ENCODE measurements at regions not wholly inside any gene's neighbourhood (a gene's known extent, or its start where the extent isn't known, plus 50 kb on each side); places are given as distances from the start of the nearest gene placed in this dataset.

- H3K9me3 ChIP-seq (ENCODE audit: low read length), result no peaks in the 10 kb centered on the region
- H2AFZ ChIP-seq (ENCODE audit: low read depth, low read length), result no peak overlapping the region
- H3K27me3 ChIP-seq (ENCODE audit: insufficient read depth, low read length), result no peaks in the 10 kb centered on the region
- no peaks in the 10 kb centered on the region for H3K36me3 ChIP-seq (ENCODE audit: insufficient read depth, low read length)
- H3K4me3 ChIP-seq (ENCODE audit: low read length), result no peak overlapping the region
- no peaks in the 10 kb centered on the region for H3K4me1 ChIP-seq (ENCODE audit: insufficient read depth, low read length)
These were observed 535.1 kb upstream of the CELF2 start for GRCh38 chr10:10482613-10483012.

GRCh38 chr10:10489076-10489475 is 528.6 kb upstream of the CELF2 start:
- Histone ChIP-seq H3K27me3 (ENCODE audit: insufficient read depth, low read length) (no peaks in the 10 kb centered on the region), H3K36me3 (ENCODE audit: insufficient read depth, low read length) (no peaks in the 10 kb centered on the region), H3K4me1 (ENCODE audit: insufficient read depth, low read length) (no peaks in the 10 kb centered on the region), H3K9me3 (ENCODE audit: low read length) (no peaks in the 10 kb centered on the region), H2AFZ (ENCODE audit: low read depth, low read length) (no peak overlapping the region), H3K4me3 (ENCODE audit: low read length) (no peak overlapping the region)

GRCh38 chr10:10489805-10490571 is 527.7 kb upstream of the CELF2 start:
- Histone ChIP-seq H3K4me1 (ENCODE audit: insufficient read depth, low read length) (no peaks in the 10 kb centered on the region), H3K4me3 (ENCODE audit: low read length) (no peak overlapping the region), H3K9me3 (ENCODE audit: low read length) (no peaks in the 10 kb centered on the region), H3K36me3 (ENCODE audit: insufficient read depth, low read length) (no peaks in the 10 kb centered on the region), H3K27me3 (ENCODE audit: insufficient read depth, low read length) (no peaks in the 10 kb centered on the region), H2AFZ (ENCODE audit: low read depth, low read length) (no peak overlapping the region)

- H3K9me3 ChIP-seq (ENCODE audit: low read length), result no peaks in the 10 kb centered on the region
- no peak overlapping the region for H3K4me3 ChIP-seq (ENCODE audit: low read length)
These were observed 527.1 kb upstream of the CELF2 start for GRCh38 chr10:10490581-10490980.

GRCh38 chr10:10492420-10492819 is 525.3 kb upstream of the CELF2 start:
- no peak overlapping the region for H2AFZ ChIP-seq (ENCODE audit: low read depth, low read length)
- no peaks in the 10 kb centered on the region for H3K27me3 ChIP-seq (ENCODE audit: insufficient read depth, low read length)
- no peaks in the 10 kb centered on the region for H3K36me3 ChIP-seq (ENCODE audit: insufficient read depth, low read length)
- no peak overlapping the region for H3K4me3 ChIP-seq (ENCODE audit: low read length)
- no peaks in the 10 kb centered on the region for H3K9me3 ChIP-seq (ENCODE audit: low read length)
- H3K4me1 ChIP-seq (ENCODE audit: insufficient read depth, low read length), result no peaks in the 10 kb centered on the region

More at GRCh38 chr10:10490581-10490980, 527.1 kb upstream of the CELF2 start:
- Histone ChIP-seq H3K27me3 (ENCODE audit: insufficient read depth, low read length) (no peaks in the 10 kb centered on the region), H3K4me1 (ENCODE audit: insufficient read depth, low read length) (no peaks in the 10 kb centered on the region), H3K36me3 (ENCODE audit: insufficient read depth, low read length) (no peaks in the 10 kb centered on the region), H2AFZ (ENCODE audit: low read depth, low read length) (no peak overlapping the region)

- no peaks in the 10 kb centered on the region for H3K36me3 ChIP-seq (ENCODE audit: insufficient read depth, low read length)
- no peaks in the 10 kb centered on the region for H3K9me3 ChIP-seq (ENCODE audit: low read length)
- H3K4me3 ChIP-seq (ENCODE audit: low read length), result no peak overlapping the region
- H2AFZ ChIP-seq (ENCODE audit: low read depth, low read length), result no peak overlapping the region
- H3K27me3 ChIP-seq (ENCODE audit: insufficient read depth, low read length), result no peaks in the 10 kb centered on the region
- H3K4me1 ChIP-seq (ENCODE audit: insufficient read depth, low read length), result no peaks in the 10 kb centered on the region
These were observed 523.8 kb upstream of the CELF2 start for GRCh38 chr10:10493833-10494232.

GRCh38 chr10:10497245-10497644 is 520.4 kb upstream of the CELF2 start:
- Histone ChIP-seq H3K4me1 (ENCODE audit: insufficient read depth, low read length) (no peaks in the 10 kb centered on the region), H3K9me3 (ENCODE audit: low read length) (no peaks in the 10 kb centered on the region), H3K27me3 (ENCODE audit: insufficient read depth, low read length) (no peaks in the 10 kb centered on the region), H2AFZ (ENCODE audit: low read depth, low read length) (no peak overlapping the region), H3K4me3 (ENCODE audit: low read length) (no peak overlapping the region), H3K36me3 (ENCODE audit: insufficient read depth, low read length) (no peaks in the 10 kb centered on the region)

GRCh38 chr10:10498781-10499180 is 518.9 kb upstream of the CELF2 start:
- Histone ChIP-seq H3K9me3 (ENCODE audit: low read length) (no peaks in the 10 kb centered on the region), H3K36me3 (ENCODE audit: insufficient read depth, low read length) (no peaks in the 10 kb centered on the region), H3K4me3 (ENCODE audit: low read length) (no peak overlapping the region), H3K27me3 (ENCODE audit: insufficient read depth, low read length) (no peaks in the 10 kb centered on the region), H2AFZ (ENCODE audit: low read depth, low read length) (no peak overlapping the region), H3K4me1 (ENCODE audit: insufficient read depth, low read length) (no peaks in the 10 kb centered on the region)

GRCh38 chr10:10499839-10500238 is 517.8 kb upstream of the CELF2 start:
- Histone ChIP-seq H3K36me3 (ENCODE audit: insufficient read depth, low read length) (no peaks in the 10 kb centered on the region), H3K4me3 (ENCODE audit: low read length) (no peak overlapping the region), H3K9me3 (ENCODE audit: low read length) (no peaks in the 10 kb centered on the region), H3K4me1 (ENCODE audit: insufficient read depth, low read length) (no peaks in the 10 kb centered on the region), H3K27me3 (ENCODE audit: insufficient read depth, low read length) (no peaks in the 10 kb centered on the region), H2AFZ (ENCODE audit: low read depth, low read length) (no peak overlapping the region)

- Histone ChIP-seq H3K27me3 (ENCODE audit: insufficient read depth, low read length) (no peaks in the 10 kb centered on the region), H3K4me3 (ENCODE audit: low read length) (no peak overlapping the region), H2AFZ (ENCODE audit: low read depth, low read length) (no peak overlapping the region)
These were observed 516.7 kb upstream of the CELF2 start for GRCh38 chr10:10500937-10501336.

GRCh38 chr10:10503772-10504171 is 513.9 kb upstream of the CELF2 start:
- no peaks in the 10 kb centered on the region for H3K27me3 ChIP-seq (ENCODE audit: insufficient read depth, low read length)
- H3K4me3 ChIP-seq (ENCODE audit: low read length), result no peak overlapping the region
- no peaks in the 10 kb centered on the region for H3K4me1 ChIP-seq (ENCODE audit: insufficient read depth, low read length)
- no peaks in the 10 kb centered on the region for H3K36me3 ChIP-seq (ENCODE audit: insufficient read depth, low read length)
- H2AFZ ChIP-seq (ENCODE audit: low read depth, low read length), result no peak overlapping the region
- H3K9me3 ChIP-seq (ENCODE audit: low read length), result no peaks in the 10 kb centered on the region

More at GRCh38 chr10:10500937-10501336, 516.7 kb upstream of the CELF2 start:
- Histone ChIP-seq H3K9me3 (ENCODE audit: low read length) (no peaks in the 10 kb centered on the region), H3K36me3 (ENCODE audit: insufficient read depth, low read length) (no peaks in the 10 kb centered on the region), H3K4me1 (ENCODE audit: insufficient read depth, low read length) (no peaks in the 10 kb centered on the region)

GRCh38 chr10:10508211-10508610 is 509.5 kb upstream of the CELF2 start:
- Histone ChIP-seq H2AFZ (ENCODE audit: low read depth, low read length) (no peak overlapping the region), H3K4me3 (ENCODE audit: low read length) (no peak overlapping the region), H3K9me3 (ENCODE audit: low read length) (peaks cover 2% of the 10 kb centered on the region), H3K27me3 (ENCODE audit: insufficient read depth, low read length) (no peaks in the 10 kb centered on the region), H3K36me3 (ENCODE audit: insufficient read depth, low read length) (no peaks in the 10 kb centered on the region), H3K4me1 (ENCODE audit: insufficient read depth, low read length) (no peaks in the 10 kb centered on the region)

GRCh38 chr10:10510179-10510578 is 507.5 kb upstream of the CELF2 start:
- no peaks in the 10 kb centered on the region for H3K36me3 ChIP-seq (ENCODE audit: insufficient read depth, low read length)
- H3K9me3 ChIP-seq (ENCODE audit: low read length), result peaks cover 2% of the 10 kb centered on the region
- no peaks in the 10 kb centered on the region for H3K27me3 ChIP-seq (ENCODE audit: insufficient read depth, low read length)
- no peaks in the 10 kb centered on the region for H3K4me1 ChIP-seq (ENCODE audit: insufficient read depth, low read length)
- H3K4me3 ChIP-seq (ENCODE audit: low read length), result no peak overlapping the region
- H2AFZ ChIP-seq (ENCODE audit: low read depth, low read length), result no peak overlapping the region

- H3K27me3 ChIP-seq (ENCODE audit: insufficient read depth, low read length), result no peaks in the 10 kb centered on the region
- no peaks in the 10 kb centered on the region for H3K36me3 ChIP-seq (ENCODE audit: insufficient read depth, low read length)
- no peak overlapping the region for H3K4me3 ChIP-seq (ENCODE audit: low read length)
- no peaks in the 10 kb centered on the region for H3K4me1 ChIP-seq (ENCODE audit: insufficient read depth, low read length)
- H3K9me3 ChIP-seq (ENCODE audit: low read length), result peaks cover 2% of the 10 kb centered on the region
- H2AFZ ChIP-seq (ENCODE audit: low read depth, low read length), result no peak overlapping the region
These were observed 504.6 kb upstream of the CELF2 start for GRCh38 chr10:10513067-10513466.

Data from neuron (in vitro differentiated cells).